Stomach (tissue), 4 donors: ENCODE measurements at regions not wholly inside any gene's neighbourhood (a gene's known extent, or its start where the extent isn't known, plus 50 kb on each side); places are given as distances from the start of the nearest gene placed in this dataset.

ENCODE experiments used
- CTCF ChIP-seq, 7 experiments: fragments of 450-650 bp in 4 of 7; fragments of 200-600 bp in 3 of 7; sonication (generic) in 3 of 7; IDR thresholded peaks; one replicate each; pipeline ENCODE4 v1.5.1; 2016 to 2019; ENCODE audit warnings: antibody characterized with exemption in 7 of 7, control low read depth in 2 of 7, mild to moderate bottlenecking in 1 of 7
- POLR2A ChIP-seq, 4 donors: fragments of 450-650 bp; IDR thresholded peaks; one replicate each; pipeline ENCODE4 v1.6.1; 2016; ENCODE audit warnings: antibody characterized with exemption in 4 of 4, control low read depth in 2 of 4, mild to moderate bottlenecking in 1 of 4, moderate library complexity in 1 of 4
- POLR2AphosphoS5 ChIP-seq, 3 donors: sonication (generic); formaldehyde crosslinking; IDR thresholded peaks; one replicate each; pipeline ENCODE4 v1.6.1; 2016; ENCODE audit warnings: antibody characterized with exemption in 3 of 3

DNA sequence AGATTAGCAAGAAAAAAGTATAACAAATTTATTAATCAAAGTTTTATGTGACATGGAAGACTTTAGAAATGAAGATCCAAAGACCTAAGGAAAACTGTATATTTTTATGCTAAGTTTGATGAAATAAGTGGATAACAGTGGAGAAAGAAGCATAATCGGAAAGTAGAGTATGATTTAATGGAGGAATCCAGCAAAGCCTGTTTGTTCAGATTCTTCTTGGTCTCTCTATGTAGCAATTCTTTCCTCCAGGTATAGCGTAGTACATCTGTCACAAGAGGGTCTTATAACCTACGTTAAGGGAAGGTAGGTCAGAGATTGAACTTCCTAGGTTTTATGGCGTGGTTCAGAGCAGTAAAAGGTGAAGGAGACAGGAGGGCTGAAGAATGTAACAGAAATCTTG, 600.6 kb upstream of the CHORDC1 start:
- no peak for TF ChIP-seq CTCF (IDR thresholded peaks at IDR 0.05)
- no peak for TF ChIP-seq POLR2A (IDR thresholded peaks at IDR 0.05)
- no peak for TF ChIP-seq POLR2AphosphoS5 (IDR thresholded peaks at IDR 0.05)
